Transverse colon (tissue), 3 donors: ENCODE measurements at regions not wholly inside any gene's neighbourhood (a gene's known extent, or its start where the extent isn't known, plus 50 kb on each side); places are given as distances from the start of the nearest gene placed in this dataset.

Experiments
- CTCF ChIP-seq, 5 experiments: fragments of 200-600 bp in 3 of 5; fragments of 450-650 bp in 2 of 5; sonication (generic) in 3 of 5; IDR thresholded peaks; 1 replicate in 2 of 5; 2 replicates in 3 of 5; pipeline ENCODE4 v1.5.1; 2016 to 2017; ENCODE audit warnings: antibody characterized with exemption in 5 of 5, inconsistent platforms in 3 of 5, mild to moderate bottlenecking in 2 of 5, moderate library complexity in 1 of 5
- EP300 ChIP-seq: sonication (generic); formaldehyde crosslinking; IDR thresholded peaks from one replicate; pipeline ENCODE4 v1.6.1; 2017; ENCODE audit warnings: antibody characterized with exemption, low read depth
- POLR2A ChIP-seq: fragments of 450-650 bp; IDR thresholded peaks from one replicate; pipeline ENCODE4 v1.6.1; 2016; ENCODE audit warnings: antibody characterized with exemption, mild to moderate bottlenecking, moderate library complexity

- TF ChIP-seq EP300 (no peak), CTCF (IDR thresholded peaks at IDR 0.05) (no peak), POLR2A (no peak)
Observed at GRCh38 chr2:144865670-144866069, 345.8 kb upstream of the ZEB2 start.
